ENCODE measurements at regions not wholly inside any gene's neighbourhood (a gene's known extent, or its start where the extent isn't known, plus 50 kb on each side); places are given as distances from the start of the nearest gene placed in this dataset.

- TF ChIP-seq CTCF (IDR thresholded peaks at IDR 0.05) = no peak
- no peaks in the 10 kb centered on the region for H3K9me3 ChIP-seq (ENCODE audit: control insufficient read depth in 1 of 2, insufficient read depth in 1 of 2, low read length in 2 of 2)
- H3K36me3 Mint-ChIP-seq (ENCODE audit: low read depth) = no peaks in the 10 kb centered on the region
- intact Hi-C loops (cut with DNase I, micrococcal nuclease) = no loop called here
- no peaks in the 10 kb centered on the region for H3K27me3 ChIP-seq (ENCODE audit: control insufficient read depth in 1 of 2, insufficient read depth in 2 of 2, low read length in 2 of 2)
- no peaks in the 10 kb centered on the region for H3K4me1 Mint-ChIP-seq (ENCODE audit: low read depth)
- ChIA-PET POLR2A (no interaction called here), CTCF (no interaction called here)
- no peak overlapping the region for H3K4me3 Mint-ChIP-seq
- ATAC-seq (ENCODE audit: poor library complexity) (no peak), DNase-seq (no peak)
- H3K4me1 ChIP-seq (ENCODE audit: insufficient read depth, low read length) = no peaks in the 10 kb centered on the region
- no peak overlapping the region for H3K4me3 ChIP-seq (ENCODE audit: low read length)
- H3K9me3 Mint-ChIP-seq = no peaks in the 10 kb centered on the region
- no peaks in the 10 kb centered on the region for H3K36me3 ChIP-seq (ENCODE audit: insufficient read depth, low read length)
- H3K27ac Mint-ChIP-seq = no peak overlapping the region
- H3K27me3 Mint-ChIP-seq = peaks cover 6% of the 10 kb centered on the region
- no peak overlapping the region for H3K27ac ChIP-seq (ENCODE audit: low read depth in 1 of 2, low read length in 2 of 2)
Measured at GRCh38 chr4:17095771-17096170, 197.3 kb upstream of the LDB2 start.

GRCh38 chr4:17094876-17095210, 196.4 kb upstream of the LDB2 start:
- intact Hi-C loops (cut with DNase I, micrococcal nuclease) = no loop called here
- H3K9me3 ChIP-seq (ENCODE audit: control insufficient read depth in 1 of 2, insufficient read depth in 1 of 2, low read length in 2 of 2) = no peaks in the 10 kb centered on the region
- H3K27ac Mint-ChIP-seq = no peak overlapping the region

GRCh38 chr4:17094159-17094875, 195.9 kb upstream of the LDB2 start:
- DNase-seq = no peak

More at GRCh38 chr4:17094876-17095210, 196.4 kb upstream of the LDB2 start:
- ChIA-PET CTCF (no interaction called here), POLR2A (no interaction called here)
- no peak overlapping the region for H3K4me3 Mint-ChIP-seq
- TF ChIP-seq CTCF (IDR thresholded peaks at IDR 0.05) = no peak
- Histone ChIP-seq H3K36me3 (ENCODE audit: insufficient read depth, low read length) (no peaks in the 10 kb centered on the region), H3K27ac (ENCODE audit: low read depth in 1 of 2, low read length in 2 of 2) (no peak overlapping the region), H3K4me1 (ENCODE audit: insufficient read depth, low read length) (no peaks in the 10 kb centered on the region), H3K27me3 (ENCODE audit: control insufficient read depth in 1 of 2, insufficient read depth in 2 of 2, low read length in 2 of 2) (no peaks in the 10 kb centered on the region), H3K4me3 (ENCODE audit: low read length) (no peak overlapping the region)
- no peak for DNase-seq
- H3K9me3 Mint-ChIP-seq = no peaks in the 10 kb centered on the region
- no peak for ATAC-seq (ENCODE audit: poor library complexity)
- peaks cover 6% of the 10 kb centered on the region for H3K27me3 Mint-ChIP-seq
- H3K4me1 Mint-ChIP-seq (ENCODE audit: low read depth) = no peaks in the 10 kb centered on the region
- no peaks in the 10 kb centered on the region for H3K36me3 Mint-ChIP-seq (ENCODE audit: low read depth)

More at GRCh38 chr4:17094159-17094875, 195.9 kb upstream of the LDB2 start:
- no peaks in the 10 kb centered on the region for H3K36me3 Mint-ChIP-seq (ENCODE audit: low read depth)
- no peaks in the 10 kb centered on the region for H3K4me1 Mint-ChIP-seq (ENCODE audit: low read depth)
- TF ChIP-seq CTCF (IDR thresholded peaks at IDR 0.05) = no peak
- no peaks in the 10 kb centered on the region for H3K9me3 Mint-ChIP-seq
- peaks cover 6% of the 10 kb centered on the region for H3K27me3 Mint-ChIP-seq
- ATAC-seq (ENCODE audit: poor library complexity) = no peak
- intact Hi-C loops (cut with DNase I, micrococcal nuclease) = no loop called here
- Histone ChIP-seq H3K27me3 (ENCODE audit: control insufficient read depth in 1 of 2, insufficient read depth in 2 of 2, low read length in 2 of 2) (no peaks in the 10 kb centered on the region), H3K9me3 (ENCODE audit: control insufficient read depth in 1 of 2, insufficient read depth in 1 of 2, low read length in 2 of 2) (no peaks in the 10 kb centered on the region), H3K27ac (ENCODE audit: low read depth in 1 of 2, low read length in 2 of 2) (no peak overlapping the region), H3K4me3 (ENCODE audit: low read length) (no peak overlapping the region), H3K36me3 (ENCODE audit: insufficient read depth, low read length) (no peaks in the 10 kb centered on the region), H3K4me1 (ENCODE audit: insufficient read depth, low read length) (no peaks in the 10 kb centered on the region)
- ChIA-PET CTCF (no interaction called here), POLR2A (no interaction called here)
- H3K4me3 Mint-ChIP-seq = no peak overlapping the region
- no peak overlapping the region for H3K27ac Mint-ChIP-seq

All from CD4-positive, alpha-beta T cell (primary cell).